GM21390 (cell line): ENCODE measurements at regions not wholly inside any gene's neighbourhood (a gene's known extent, or its start where the extent isn't known, plus 50 kb on each side); places are given as distances from the start of the nearest gene placed in this dataset.

ENCODE experiments used
- ATAC-seq: cut with Tn5 transposase; IDR thresholded peaks from one replicate; pipeline ENCODE4 v1.9.1; 2021; ENCODE audit not compliant: unreplicated experiment

- ATAC-seq, result no peak
These were observed 232.0 kb upstream of the PCDH15 start for GRCh38 chr10:55033061-55033460.

- no peak for ATAC-seq
These were observed 223.7 kb upstream of the PCDH15 start for GRCh38 chr10:55024713-55025112.

- ATAC-seq, result no peak
These were observed 218.4 kb upstream of the PCDH15 start for GRCh38 chr10:55019439-55019838.

- no peak for ATAC-seq
These were observed 212.3 kb upstream of the PCDH15 start for GRCh38 chr10:55013318-55013717.

GRCh38 chr10:55002420-55002819 lies 201.4 kb upstream of the PCDH15 start:
- ATAC-seq, result no peak

GRCh38 chr10:55001422-55001821 lies 200.4 kb upstream of the PCDH15 start:
- no peak for ATAC-seq

- no peak for ATAC-seq
These were observed 192.1 kb upstream of the PCDH15 start for GRCh38 chr10:54993148-54993547.

- ATAC-seq, result no peak
These were observed 184.7 kb upstream of the PCDH15 start for GRCh38 chr10:54985732-54986131.

- ATAC-seq, result no peak
These were observed 182.2 kb upstream of the PCDH15 start for GRCh38 chr10:54983255-54983654.

GRCh38 chr10:54962134-54962900 lies 161.3 kb upstream of the PCDH15 start:
- no peak for ATAC-seq

GRCh38 chr10:54961040-54961439 lies 160.0 kb upstream of the PCDH15 start:
- no peak for ATAC-seq

- ATAC-seq, result no peak
These were observed 157.8 kb upstream of the PCDH15 start for GRCh38 chr10:54958844-54959243.

- ATAC-seq, result no peak
These were observed 146.6 kb upstream of the PCDH15 start for GRCh38 chr10:54947605-54948004.

GRCh38 chr10:54940418-54940817 lies 139.4 kb upstream of the PCDH15 start:
- ATAC-seq, result no peak

- no peak for ATAC-seq
These were observed 113.0 kb upstream of the PCDH15 start for GRCh38 chr10:54914049-54914448.

GRCh38 chr10:54909165-54909564 lies 108.1 kb upstream of the PCDH15 start:
- ATAC-seq, result no peak

GRCh38 chr10:54908019-54908418 lies 107.0 kb upstream of the PCDH15 start:
- ATAC-seq, result no peak

- no peak for ATAC-seq
These were observed 105.9 kb upstream of the PCDH15 start for GRCh38 chr10:54906940-54907339.

GRCh38 chr10:54905578-54906192 lies 104.7 kb upstream of the PCDH15 start:
- no peak for ATAC-seq

GRCh38 chr10:54904833-54905232 lies 103.8 kb upstream of the PCDH15 start:
- no peak for ATAC-seq

- no peak for ATAC-seq
These were observed 102.7 kb upstream of the PCDH15 start for GRCh38 chr10:54903745-54904144.

- peak; percentile 78 for ATAC-seq
These were observed 99.6 kb upstream of the PCDH15 start for GRCh38 chr10:54900584-54900983.

GRCh38 chr10:54880996-54881395 lies 80.0 kb upstream of the PCDH15 start:
- ATAC-seq, result no peak
